Left ventricle myocardium inferior (tissue), 1 donor: ENCODE measurements at regions not wholly inside any gene's neighbourhood (a gene's known extent, or its start where the extent isn't known, plus 50 kb on each side); places are given as distances from the start of the nearest gene placed in this dataset.
A peak's percentile ranks its signal among the peaks of the same experiment; 100 is the strongest.

ENCODE experiments used
- DNase-seq: peaks from one replicate; pipeline ENCODE4 v3.0.0-alpha.2; 2020
- H3K27ac ChIP-seq: fragments of 200-600 bp; replicated peaks from 2 replicates; pipeline ENCODE4 v1.8.0; 2021
- H3K27me3 ChIP-seq: fragments of 200-600 bp; 2 replicates; pipeline ENCODE4 v1.8.0; 2021; ENCODE audit warnings: low read depth
- H3K36me3 ChIP-seq: fragments of 200-600 bp; 2 replicates; pipeline ENCODE4 v1.8.0; 2021
- H3K4me1 ChIP-seq: fragments of 200-600 bp; 2 replicates; pipeline ENCODE4 v1.8.0; 2021
- H3K4me3 ChIP-seq: fragments of 200-600 bp; 2 replicates; pipeline ENCODE4 v1.8.0; 2021; ENCODE audit warnings: mild to moderate bottlenecking, moderate library complexity
- H3K9me3 ChIP-seq: fragments of 200-600 bp; replicated peaks from 2 replicates; pipeline ENCODE4 v1.8.0; 2021
- intact Hi-C: fragments of 100-400 bp; cut with micrococcal nuclease; formaldehyde crosslinking; loops from one replicate; pipeline ENCODE4 v1.11.0; 2022
- TF ChIP-seq, protein P1 (sequence below): fragments of 200-600 bp; IDR thresholded peaks from 2 replicates; pipeline ENCODE4 v1.8.0; 2021; ENCODE audit warnings: antibody characterized with exemption, mild to moderate bottlenecking, borderline replicate concordance
- donor health status: DM: no; HTN: yes; CAD: no; lungs with severe emphysema.

DNA sequence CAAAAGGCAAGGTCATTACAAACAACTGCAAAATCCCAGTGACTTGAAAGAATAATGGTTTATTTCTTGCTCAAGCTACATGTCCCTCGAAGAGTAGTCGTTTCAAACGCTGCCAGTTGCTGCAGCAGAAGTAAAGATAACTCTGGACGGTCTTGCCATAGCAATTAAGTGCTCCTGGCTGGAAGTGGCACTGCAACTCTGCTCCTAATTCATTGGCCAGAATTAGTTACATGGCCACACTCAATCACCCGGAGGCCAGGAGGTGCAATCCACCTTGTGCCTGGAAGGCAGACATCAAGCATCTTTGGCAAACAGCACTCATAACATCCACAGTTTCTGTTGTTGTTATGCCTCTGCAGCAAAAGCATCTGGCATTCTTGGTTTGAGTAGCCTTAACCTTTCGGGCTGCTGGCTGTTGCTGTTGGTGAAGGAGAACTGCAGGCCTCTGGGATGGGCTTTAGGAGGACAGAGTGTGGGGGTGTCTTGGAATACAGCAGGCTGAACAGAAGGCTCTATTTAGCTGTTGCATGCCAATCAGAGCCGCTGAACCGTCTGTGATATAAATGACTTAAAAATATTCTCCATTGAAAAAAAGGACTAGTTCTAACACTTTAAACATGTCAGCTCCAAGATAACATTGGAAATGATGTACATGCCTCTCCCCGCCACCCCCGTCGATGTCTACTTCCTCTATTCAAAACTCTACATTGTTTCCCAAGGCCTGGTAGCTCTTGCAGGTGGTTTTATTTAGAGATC is 123.5 kb upstream of the DYRK2 start:
- H3K4me3 ChIP-seq = no peak overlapping the region
- TF ChIP-seq, protein P1, sequence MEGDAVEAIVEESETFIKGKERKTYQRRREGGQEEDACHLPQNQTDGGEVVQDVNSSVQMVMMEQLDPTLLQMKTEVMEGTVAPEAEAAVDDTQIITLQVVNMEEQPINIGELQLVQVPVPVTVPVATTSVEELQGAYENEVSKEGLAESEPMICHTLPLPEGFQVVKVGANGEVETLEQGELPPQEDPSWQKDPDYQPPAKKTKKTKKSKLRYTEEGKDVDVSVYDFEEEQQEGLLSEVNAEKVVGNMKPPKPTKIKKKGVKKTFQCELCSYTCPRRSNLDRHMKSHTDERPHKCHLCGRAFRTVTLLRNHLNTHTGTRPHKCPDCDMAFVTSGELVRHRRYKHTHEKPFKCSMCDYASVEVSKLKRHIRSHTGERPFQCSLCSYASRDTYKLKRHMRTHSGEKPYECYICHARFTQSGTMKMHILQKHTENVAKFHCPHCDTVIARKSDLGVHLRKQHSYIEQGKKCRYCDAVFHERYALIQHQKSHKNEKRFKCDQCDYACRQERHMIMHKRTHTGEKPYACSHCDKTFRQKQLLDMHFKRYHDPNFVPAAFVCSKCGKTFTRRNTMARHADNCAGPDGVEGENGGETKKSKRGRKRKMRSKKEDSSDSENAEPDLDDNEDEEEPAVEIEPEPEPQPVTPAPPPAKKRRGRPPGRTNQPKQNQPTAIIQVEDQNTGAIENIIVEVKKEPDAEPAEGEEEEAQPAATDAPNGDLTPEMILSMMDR = peak; percentile 27
- H3K4me1 ChIP-seq = no peaks in the 10 kb centered on the region
- no peaks in the 10 kb centered on the region for H3K36me3 ChIP-seq
- no peaks in the 10 kb centered on the region for H3K27me3 ChIP-seq
- H3K27ac ChIP-seq = no peak overlapping the region
- H3K9me3 ChIP-seq = no peaks in the 10 kb centered on the region
- intact Hi-C loops = no loop called here
- DNase-seq = no peak

DNA sequence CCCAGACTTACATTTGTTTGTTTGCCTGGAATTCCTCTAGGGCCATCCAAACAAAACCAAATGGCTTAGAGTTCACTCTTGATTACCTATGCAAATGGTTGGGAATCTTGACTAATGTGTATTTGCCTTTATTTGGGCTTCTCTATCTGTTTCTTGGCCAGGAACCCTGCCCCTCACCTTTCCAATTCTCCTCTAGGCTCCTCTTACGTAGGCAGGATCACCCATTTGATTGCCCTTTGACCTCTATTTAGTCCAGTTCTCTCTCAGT is 123.0 kb upstream of the DYRK2 start:
- no peaks in the 10 kb centered on the region for H3K4me1 ChIP-seq
- TF ChIP-seq, protein P1 = no peak
- H3K27me3 ChIP-seq = no peaks in the 10 kb centered on the region
- H3K27ac ChIP-seq = no peak overlapping the region
- intact Hi-C loops = no loop called here
- no peaks in the 10 kb centered on the region for H3K36me3 ChIP-seq
- no peaks in the 10 kb centered on the region for H3K9me3 ChIP-seq
- H3K4me3 ChIP-seq = no peak overlapping the region
- no peak for DNase-seq

DNA sequence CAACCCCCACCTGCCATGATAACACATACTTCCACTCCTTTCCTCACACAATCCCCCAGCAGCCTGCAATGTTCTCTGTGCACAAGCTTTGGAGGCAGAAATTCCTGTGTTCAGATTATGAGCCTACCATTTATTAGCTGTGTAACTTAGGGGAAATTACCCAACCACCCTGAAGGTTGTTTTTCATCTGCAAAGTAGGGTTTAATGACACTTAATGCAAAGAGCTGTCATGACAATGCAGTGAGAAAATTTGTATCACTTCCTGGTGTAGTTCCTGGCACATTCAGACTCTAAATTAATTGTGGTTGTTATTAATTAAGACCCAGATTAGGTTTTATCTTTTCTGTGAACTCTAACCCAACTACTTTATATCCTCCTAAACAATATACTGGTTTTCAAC is 122.4 kb upstream of the DYRK2 start:
- H3K4me3 ChIP-seq = no peak overlapping the region
- H3K4me1 ChIP-seq = no peaks in the 10 kb centered on the region
- intact Hi-C loops = no loop called here
- H3K36me3 ChIP-seq = no peaks in the 10 kb centered on the region
- no peaks in the 10 kb centered on the region for H3K27me3 ChIP-seq
- H3K27ac ChIP-seq = no peak overlapping the region
- TF ChIP-seq, protein P1 = no peak
- H3K9me3 ChIP-seq = no peaks in the 10 kb centered on the region
- DNase-seq = no peak

DNA sequence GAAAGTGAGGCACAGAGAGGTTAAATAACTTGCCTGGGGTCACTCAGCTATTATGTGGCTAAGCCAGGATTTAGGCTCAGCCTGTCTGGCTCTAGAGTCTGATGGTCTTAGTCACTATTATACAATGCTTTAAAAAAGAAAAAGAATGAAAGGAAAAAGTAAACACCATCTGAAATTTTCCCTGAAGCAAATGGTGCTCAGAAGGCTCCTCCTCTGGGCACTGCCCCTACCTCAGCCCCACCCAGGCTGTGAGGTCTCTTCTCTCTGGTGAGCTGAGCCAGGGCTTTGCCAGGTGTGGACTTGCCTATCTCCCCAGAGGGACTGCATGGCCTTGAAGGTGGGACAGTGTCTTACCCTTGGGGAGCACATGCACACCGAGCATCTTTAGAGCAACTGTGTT is 117.5 kb upstream of the DYRK2 start:
- H3K9me3 ChIP-seq = no peaks in the 10 kb centered on the region
- intact Hi-C loops = no loop called here
- TF ChIP-seq, protein P1 = no peak

DNA sequence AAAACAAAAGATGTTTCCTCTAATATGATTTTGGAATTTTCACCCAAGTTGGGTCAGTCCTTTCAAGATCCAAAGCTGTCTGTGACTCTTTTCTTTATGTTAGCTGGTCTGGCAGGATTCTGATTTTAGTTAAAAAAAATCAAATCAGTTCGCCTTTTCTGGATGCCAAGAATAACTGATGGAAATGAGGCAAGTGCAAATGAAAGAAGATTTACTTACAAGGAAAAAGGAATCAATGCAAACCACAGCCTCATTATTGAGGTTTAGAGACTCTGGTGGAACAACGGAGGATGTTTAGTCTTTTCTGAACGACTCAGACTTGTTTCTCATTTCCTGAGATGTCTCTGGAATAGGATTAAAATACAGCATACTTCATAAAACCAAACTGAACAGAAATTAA is 117.0 kb upstream of the DYRK2 start:
- Histone ChIP-seq H3K27me3 (no peaks in the 10 kb centered on the region), H3K36me3 (no peaks in the 10 kb centered on the region), H3K4me3 (no peak overlapping the region), H3K4me1 (no peaks in the 10 kb centered on the region), H3K27ac (no peak overlapping the region), H3K9me3 (no peaks in the 10 kb centered on the region)
- DNase-seq = no peak
- intact Hi-C loops = no loop called here
- TF ChIP-seq, protein P1 = no peak

More for the DNA sequence above, 117.5 kb upstream of the DYRK2 start:
- H3K27me3 ChIP-seq = no peaks in the 10 kb centered on the region
- no peaks in the 10 kb centered on the region for H3K36me3 ChIP-seq
- no peak overlapping the region for H3K27ac ChIP-seq
- no peaks in the 10 kb centered on the region for H3K4me1 ChIP-seq
- no peak overlapping the region for H3K4me3 ChIP-seq
- DNase-seq = no peak
